Activated CD8-positive, alpha-beta T cell treated with anti-CD3 and anti-CD28 coated beads for 36 hours (primary cell): ENCODE measurements at regions not wholly inside any gene's neighbourhood (a gene's known extent, or its start where the extent isn't known, plus 50 kb on each side); places are given as distances from the start of the nearest gene placed in this dataset.
"Not testable (repeated sequence)": the region's sequence is repeated elsewhere in the genome, so short reads cannot be mapped to it uniquely, and the experiment has no call there.

Source experiments
- ATAC-seq: fragments of 200-7000 bp; cut with Tn5 transposase; one replicate; pipeline ENCODE4 v1.10.0; 2021; ENCODE audit warnings: mild to moderate bottlenecking, moderate library complexity
- CTCF ChIA-PET: fragments of 350-600 bp; sonication (Branson Sonifier 250); formaldehyde crosslinking; loops from one replicate; lab custom pipeline; 2021; ENCODE audit warnings: antibody characterized with exemption; lab: Charles Lee
- POLR2A ChIA-PET: fragments of 350-600 bp; sonication (Branson Sonifier 250); formaldehyde crosslinking; loops from one replicate; lab custom pipeline; 2021; ENCODE audit warnings: antibody characterized with exemption; lab: Charles Lee
- DNase-seq: peaks from one replicate; pipeline ENCODE4 v3.0.0-alpha.2; 2020
- H3K27ac Mint-ChIP-seq: one replicate; pipeline ENCODE4 v1.8.0; 2021; ENCODE audit warnings: mild to moderate bottlenecking, mixed read lengths
- H3K27me3 Mint-ChIP-seq: one replicate; pipeline ENCODE4 v1.8.0; 2021; ENCODE audit warnings: mixed read lengths
- H3K36me3 Mint-ChIP-seq: one replicate; pipeline ENCODE4 v1.8.0; 2021; ENCODE audit warnings: low read depth, mixed read lengths
- H3K4me1 Mint-ChIP-seq: one replicate; pipeline ENCODE4 v1.8.0; 2021; ENCODE audit warnings: low read depth, mixed read lengths
- H3K4me3 Mint-ChIP-seq: one replicate; pipeline ENCODE4 v1.8.0; 2021; ENCODE audit warnings: mild to moderate bottlenecking, moderate library complexity, mixed read lengths
- H3K9me3 Mint-ChIP-seq: one replicate; pipeline ENCODE4 v1.8.0; 2021; ENCODE audit warnings: mixed read lengths
- CTCF ChIP-seq: fragments of 200-600 bp; IDR thresholded peaks from one replicate; pipeline ENCODE4 v1.8.0; 2022; ENCODE audit warnings: antibody characterized with exemption, mild to moderate bottlenecking
- intact Hi-C: fragments of 100-400 bp; cut with micrococcal nuclease; formaldehyde crosslinking; loops from one replicate; pipeline ENCODE4 v1.10.0; 2022

GRCh38 chr21:38114717-38115333 is 142.0 kb upstream of the KCNJ15 start:
- H3K4me3 Mint-ChIP-seq = no peak overlapping the region
- no peaks in the 10 kb centered on the region for H3K9me3 Mint-ChIP-seq

DNA sequence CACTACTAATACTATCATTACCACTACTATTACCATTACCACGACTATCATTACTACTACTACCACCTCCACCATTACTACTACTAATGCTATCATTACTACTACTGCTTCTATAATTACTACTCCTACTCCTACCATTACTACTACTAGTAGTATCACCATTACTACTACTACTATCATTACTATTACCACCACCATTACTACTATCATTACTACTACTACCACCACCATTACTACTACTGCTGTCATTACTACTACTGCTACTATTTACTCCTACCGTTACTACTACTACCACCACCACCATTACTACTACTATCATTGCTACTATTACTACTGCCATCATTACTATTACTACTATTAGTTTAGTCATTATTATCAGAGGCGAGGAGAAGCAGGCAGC is 140.9 kb upstream of the KCNJ15 start:
- H3K27me3 Mint-ChIP-seq = peaks cover 11% of the 10 kb centered on the region
- ATAC-seq = no peak
- no peak for DNase-seq
- H3K36me3 Mint-ChIP-seq = no peaks in the 10 kb centered on the region
- H3K27ac Mint-ChIP-seq = no peak overlapping the region
- POLR2A ChIA-PET = no interaction called here
- intact Hi-C loops = no loop called here
- H3K9me3 Mint-ChIP-seq = no peaks in the 10 kb centered on the region
- H3K4me3 Mint-ChIP-seq = no peak overlapping the region
- CTCF ChIA-PET = interaction anchor here (1.5 kb wide), 1 partner anchor 11 kb away, joined by 4 read pairs; no protein-coding TSS in a partner anchor
- no peak for TF ChIP-seq CTCF
- H3K4me1 Mint-ChIP-seq = peaks cover 1% of the 10 kb centered on the region

More at GRCh38 chr21:38114717-38115333, 142.0 kb upstream of the KCNJ15 start:
- no peak for DNase-seq
- POLR2A ChIA-PET = no interaction called here
- CTCF ChIA-PET = no interaction called here
- Mint-ChIP-seq H3K36me3 (no peaks in the 10 kb centered on the region), H3K27ac (no peak overlapping the region), H3K4me1 (peaks cover 1% of the 10 kb centered on the region), H3K27me3 (peaks cover 11% of the 10 kb centered on the region)
- ATAC-seq = no peak
- intact Hi-C loops = no loop called here
- TF ChIP-seq CTCF = no peak

DNA sequence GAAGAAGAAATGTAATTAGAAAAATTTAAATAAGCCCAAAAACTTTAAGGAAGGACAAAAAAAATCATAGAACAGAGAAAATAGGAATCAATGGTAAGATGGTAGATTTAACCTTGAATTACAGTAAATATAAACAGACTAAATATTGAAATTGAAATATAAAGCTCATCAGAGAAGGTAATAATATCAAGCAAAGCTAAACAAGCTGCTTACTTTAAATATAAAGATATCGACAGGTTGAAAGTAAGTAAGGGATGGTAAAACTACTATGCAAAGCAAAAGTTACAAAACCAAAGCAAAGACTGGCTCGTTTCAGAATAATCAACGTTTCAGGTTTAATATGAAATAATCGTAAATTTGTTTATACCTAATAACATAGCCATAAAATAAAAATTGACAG is 137.0 kb upstream of the KCNJ15 start:
- POLR2A ChIA-PET = no interaction called here

GRCh38 chr21:38120679-38120983 is 136.2 kb upstream of the KCNJ15 start:
- H3K4me3 Mint-ChIP-seq, POLR2A ChIA-PET, H3K36me3 Mint-ChIP-seq, H3K9me3 Mint-ChIP-seq, H3K4me1 Mint-ChIP-seq, H3K27ac Mint-ChIP-seq, DNase-seq, CTCF ChIA-PET, ATAC-seq: not testable (repeated sequence)
- intact Hi-C loops = loop anchor here (10.0 kb wide), 1 partner anchor 406 kb away; no protein-coding TSS in a partner anchor
- H3K27me3 Mint-ChIP-seq = peaks cover 11% of the 10 kb centered on the region

More for the DNA sequence above, 137.0 kb upstream of the KCNJ15 start:
- no peak for DNase-seq
- TF ChIP-seq CTCF = no peak
- no peak for ATAC-seq
- Mint-ChIP-seq H3K27ac (no peak overlapping the region), H3K27me3 (peaks cover 7% of the 10 kb centered on the region), H3K4me3 (no peak overlapping the region), H3K36me3 (no peaks in the 10 kb centered on the region), H3K4me1 (peaks cover 1% of the 10 kb centered on the region), H3K9me3 (no peaks in the 10 kb centered on the region)
- intact Hi-C loops = loop anchor here (10.0 kb wide), 1 partner anchor 405 kb away; no protein-coding TSS in a partner anchor
- CTCF ChIA-PET = no interaction called here

GRCh38 chr21:38120984-38121855 is 135.6 kb upstream of the KCNJ15 start:
- Mint-ChIP-seq H3K36me3 (no peaks in the 10 kb centered on the region), H3K27me3 (peaks cover 12% of the 10 kb centered on the region), H3K4me3 (no peak overlapping the region), H3K9me3 (no peaks in the 10 kb centered on the region), H3K4me1 (no peaks in the 10 kb centered on the region), H3K27ac (no peak overlapping the region)
- CTCF ChIA-PET = no interaction called here
- ATAC-seq (no peak), DNase-seq (no peak)
- intact Hi-C loops = loop anchor here (10.0 kb wide), 1 partner anchor 406 kb away; no protein-coding TSS in a partner anchor
- TF ChIP-seq CTCF = no peak
- POLR2A ChIA-PET = interaction anchor here (0.8 kb wide), 1 partner anchor 27 kb away, joined by 4 read pairs; no protein-coding TSS in a partner anchor
